GM19238 (cell line): ENCODE measurements at regions not wholly inside any gene's neighbourhood (a gene's known extent, or its start where the extent isn't known, plus 50 kb on each side); places are given as distances from the start of the nearest gene placed in this dataset.

ENCODE experiments used
- DNase-seq: peaks from one replicate; pipeline ENCODE4 v3.0.0; 2011; ENCODE audit warnings: low spot score; ENCODE audit not compliant: insufficient read length

DNA sequence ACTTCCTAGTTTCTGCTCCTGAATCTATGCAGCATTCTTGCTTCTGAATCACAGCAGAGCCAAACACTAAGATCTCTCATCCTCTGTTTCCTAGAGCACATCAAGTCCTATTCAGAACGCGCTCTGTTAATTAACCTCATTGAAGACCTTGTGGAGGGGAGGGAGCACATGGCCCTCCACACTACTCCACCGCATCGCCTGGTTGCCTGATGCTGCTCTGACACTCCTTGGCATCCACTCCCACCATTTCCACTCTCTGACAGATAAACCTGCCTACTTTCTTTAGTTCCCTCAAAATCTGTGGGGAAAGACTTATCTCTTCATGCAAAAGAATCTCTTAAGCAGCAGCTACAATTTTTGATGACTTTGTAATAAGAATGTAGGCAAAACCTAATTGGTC, 802.3 kb upstream of the GYPC start:
- DNase-seq: no peak

DNA sequence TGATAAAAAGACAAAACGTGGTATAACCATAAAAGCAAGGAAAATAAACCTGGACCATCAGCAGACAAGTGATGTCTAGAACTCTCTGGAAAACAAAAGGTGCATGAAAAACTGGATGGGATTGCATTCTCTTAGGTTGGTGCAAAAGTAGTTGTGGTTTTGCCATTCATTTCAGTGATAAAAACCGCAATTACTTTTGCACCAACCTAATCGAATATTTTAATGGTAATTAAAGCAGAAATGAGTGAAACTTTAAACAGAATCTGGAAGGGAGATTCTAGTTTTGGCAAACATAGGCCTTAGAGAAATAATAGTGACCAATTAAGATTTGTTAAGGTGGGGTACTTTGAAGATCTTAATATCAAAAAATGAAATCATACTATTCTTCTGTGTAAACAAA, 800.8 kb upstream of the GYPC start:
- no peak for DNase-seq

GRCh38 chr2:125857971-125858794, 797.8 kb upstream of the GYPC start:
- no peak for DNase-seq

DNA sequence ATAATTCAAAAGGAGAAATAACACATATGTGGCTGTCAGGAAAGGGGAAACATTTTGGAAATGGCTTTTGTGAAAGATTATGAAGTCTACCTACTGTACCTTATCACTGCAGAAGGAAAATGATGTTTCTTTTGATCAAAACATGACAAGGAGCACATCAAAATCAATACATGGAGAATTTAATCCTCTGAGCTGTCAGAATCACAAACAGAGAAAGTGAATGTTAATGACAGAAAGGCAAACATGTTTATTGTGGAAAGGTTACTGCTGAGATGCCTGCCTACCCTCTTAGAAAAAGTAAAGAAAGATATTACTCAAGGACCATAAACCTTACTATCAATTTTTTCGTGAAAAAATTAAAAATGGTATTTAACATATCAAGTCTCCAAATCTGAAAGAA, 794.5 kb upstream of the GYPC start:
- DNase-seq: no peak

DNA sequence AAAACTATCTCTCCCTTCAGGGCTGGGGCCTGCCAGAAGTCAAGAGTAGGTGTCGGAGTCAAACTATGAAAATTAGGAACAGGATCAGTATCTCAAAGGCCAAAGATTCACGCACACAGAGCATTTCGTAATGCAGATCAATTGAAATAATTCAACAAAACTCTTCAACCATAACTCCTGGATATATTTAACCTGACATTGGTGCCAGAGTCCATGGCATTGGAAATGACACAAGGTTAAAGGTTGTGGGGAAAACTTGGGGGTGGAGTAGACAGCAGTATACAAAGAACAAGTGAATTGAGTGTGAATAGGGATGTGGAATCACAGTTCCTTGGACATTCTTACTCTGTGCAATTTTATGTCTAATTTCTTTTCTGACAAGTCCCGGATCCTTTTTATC, 788.0 kb upstream of the GYPC start:
- DNase-seq: no peak

DNA sequence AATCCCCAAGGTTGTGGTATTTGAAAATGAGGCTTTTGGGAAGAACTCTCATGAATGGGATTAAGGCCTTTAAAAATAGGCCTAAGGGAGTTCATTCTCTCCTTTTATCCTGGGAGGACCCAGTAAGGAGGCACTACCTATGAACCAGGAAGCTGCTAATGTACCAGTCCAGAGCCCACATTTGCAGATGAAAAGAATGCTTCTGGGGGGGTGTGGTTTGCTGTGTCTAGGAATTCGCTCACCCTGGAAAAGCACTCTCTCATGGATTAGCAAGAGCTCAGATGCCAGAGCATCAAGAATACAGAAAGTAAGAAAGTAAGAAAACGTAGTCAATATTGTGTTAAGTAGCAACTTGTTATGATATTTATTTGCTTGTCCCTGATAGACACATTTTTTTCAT, 785.7 kb upstream of the GYPC start:
- no peak for DNase-seq

DNA sequence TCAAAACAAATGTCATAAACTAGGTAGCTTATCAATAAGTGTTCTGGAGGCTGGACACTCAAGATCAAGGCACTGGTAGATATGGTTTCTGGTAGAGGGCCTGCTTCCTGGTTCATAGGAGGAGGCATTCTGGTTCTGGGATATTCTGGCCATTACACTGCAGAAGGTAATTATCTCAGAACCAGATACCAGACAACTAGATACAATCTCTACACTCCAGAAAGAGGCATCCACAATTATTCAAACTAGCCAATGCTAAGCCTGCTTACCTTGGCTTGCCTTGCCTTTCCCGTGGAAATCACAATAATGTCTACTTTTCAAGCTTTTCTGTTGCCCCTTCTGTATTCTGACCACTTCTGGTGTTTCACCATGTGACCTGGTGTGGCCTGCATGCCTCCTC, 785.2 kb upstream of the GYPC start:
- no peak for DNase-seq

DNA sequence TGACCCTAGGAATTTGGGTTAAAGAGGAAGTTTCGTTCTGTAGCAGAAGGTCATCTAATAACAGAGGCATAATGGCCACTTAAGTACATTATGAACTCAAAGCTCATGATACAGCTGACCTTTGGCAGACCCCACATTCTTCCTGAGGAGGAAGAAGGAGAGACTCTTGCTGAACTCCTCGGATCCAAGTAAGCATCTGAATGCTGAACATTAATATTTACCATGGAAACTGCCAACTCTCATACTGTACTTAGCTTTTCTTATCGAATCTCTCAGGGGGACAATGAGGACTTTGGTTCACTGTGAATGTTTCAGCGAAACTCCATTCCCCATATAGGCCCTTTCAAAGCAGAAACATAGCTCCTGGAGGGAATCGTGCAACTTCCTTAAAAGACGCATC, 781.4 kb upstream of the GYPC start:
- no peak for DNase-seq

GRCh38 chr2:125885340-125885739, 770.6 kb upstream of the GYPC start:
- no peak for DNase-seq

- DNase-seq: no peak
These were observed 769.8 kb upstream of the GYPC start for GRCh38 chr2:125886153-125886552.

- no peak for DNase-seq
These were observed 754.7 kb upstream of the GYPC start for GRCh38 chr2:125901278-125901677.

DNA sequence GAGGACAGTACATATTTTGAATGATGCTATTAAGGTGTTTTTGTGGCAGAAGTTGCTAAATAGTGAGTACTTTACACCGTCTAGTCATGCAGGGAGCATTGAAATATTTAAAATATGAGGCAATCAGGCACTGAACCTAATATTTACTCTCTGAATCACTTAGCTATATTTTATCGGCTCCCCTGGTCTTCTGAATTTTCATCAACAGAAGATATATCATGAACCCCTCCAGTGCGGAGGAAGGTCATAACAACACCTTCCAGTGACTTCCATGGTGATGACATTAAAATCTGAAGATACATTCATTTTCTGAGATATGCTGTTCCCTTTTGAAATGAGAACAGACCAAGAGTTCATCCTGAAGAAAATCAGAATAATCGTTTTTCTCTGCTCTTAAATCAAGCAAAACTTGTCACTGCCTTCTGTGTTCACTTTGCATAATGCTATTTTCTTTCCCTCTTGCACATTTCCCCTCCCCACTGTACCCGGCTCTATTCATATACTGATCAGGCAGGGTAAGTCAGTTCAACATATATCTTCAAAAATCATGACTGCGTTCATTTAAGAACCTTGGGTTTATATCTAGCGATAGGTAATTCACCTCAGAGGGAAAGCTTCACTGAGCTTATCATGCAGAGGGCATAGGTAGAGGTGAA, 729.9 kb upstream of the GYPC start:
- DNase-seq: no peak

DNA sequence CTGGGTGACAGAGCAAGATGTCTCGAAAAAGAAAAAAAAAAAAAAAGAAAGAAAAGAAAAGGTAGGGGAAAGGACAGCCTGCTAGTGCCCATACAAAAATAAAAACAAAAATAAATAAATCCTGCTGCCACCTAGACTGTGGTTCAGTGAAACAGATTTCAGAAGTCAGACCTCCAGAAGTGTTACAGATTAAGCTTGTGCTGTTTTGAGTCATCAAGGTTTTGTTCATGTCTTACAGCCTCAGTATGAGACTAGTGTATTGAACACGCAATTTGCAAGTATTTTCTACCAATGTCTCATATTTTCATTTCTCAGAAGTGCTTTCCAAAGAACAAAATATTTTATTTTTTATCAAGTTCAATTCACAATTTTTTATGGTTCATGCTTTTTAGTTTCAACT, 720.4 kb upstream of the GYPC start:
- no peak for DNase-seq

DNA sequence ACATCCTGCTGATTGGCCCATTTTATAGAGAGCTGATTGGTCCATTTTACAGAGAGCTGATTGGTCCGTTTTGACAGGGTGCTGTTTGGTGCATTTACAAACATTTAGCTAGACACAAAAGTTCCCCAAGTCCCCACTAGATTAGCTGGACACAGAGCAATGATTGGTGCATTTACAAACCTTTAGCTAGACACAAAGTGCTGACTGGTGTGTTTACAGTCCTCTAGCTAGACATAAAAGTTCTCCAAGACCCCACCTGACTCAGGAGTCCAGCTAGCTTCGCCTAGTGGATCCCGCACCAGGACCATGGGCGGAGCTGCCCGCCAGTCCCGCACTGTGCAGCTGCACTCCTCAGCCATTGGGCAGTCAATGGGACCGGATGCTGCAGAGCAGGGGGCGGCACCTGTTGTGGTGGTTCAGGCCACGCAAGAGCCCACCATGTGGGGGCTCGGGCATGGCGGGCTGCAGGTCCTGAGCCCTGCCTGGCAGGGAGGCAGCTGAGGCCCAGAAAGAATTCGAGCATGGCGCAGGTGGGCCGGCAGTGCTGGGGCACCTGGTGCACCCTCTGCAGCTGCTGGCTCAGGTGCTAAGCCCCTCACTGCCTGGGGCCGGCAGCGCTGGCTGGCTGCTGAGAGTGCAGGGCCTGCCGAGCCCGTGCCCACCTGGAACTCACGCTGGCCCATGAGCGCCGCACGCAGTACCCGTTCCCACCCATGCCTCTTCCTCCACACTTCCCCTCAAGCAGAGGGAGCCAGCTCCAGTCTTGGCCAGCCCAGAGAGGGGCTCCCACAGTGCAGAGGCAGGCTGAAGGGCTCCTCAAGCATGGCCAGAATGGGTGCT, 713.2 kb upstream of the GYPC start:
- DNase-seq: no peak

DNA sequence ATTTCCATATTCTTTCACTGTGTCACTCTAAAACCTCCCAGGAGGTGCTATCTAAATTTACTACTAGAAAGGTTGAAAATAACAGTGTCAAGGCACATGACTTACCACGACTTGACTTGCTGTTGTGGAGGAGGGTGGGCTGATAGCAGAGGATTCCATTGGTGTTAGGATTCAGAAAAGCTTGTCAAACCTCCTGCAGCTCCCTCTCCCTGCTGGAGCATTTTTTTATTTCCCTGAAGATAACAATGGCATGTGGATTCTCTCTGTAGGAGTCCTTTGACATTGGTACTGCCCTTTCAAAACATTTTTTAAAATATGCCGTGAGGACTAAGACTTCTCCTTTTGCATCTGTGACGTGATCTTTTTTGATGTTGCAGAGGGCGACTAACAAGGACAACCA, 696.9 kb upstream of the GYPC start:
- DNase-seq: no peak

GRCh38 chr2:125961739-125962138, 694.2 kb upstream of the GYPC start:
- DNase-seq: no peak

GRCh38 chr2:125979886-125980285, 676.1 kb upstream of the GYPC start:
- DNase-seq: no peak

DNA sequence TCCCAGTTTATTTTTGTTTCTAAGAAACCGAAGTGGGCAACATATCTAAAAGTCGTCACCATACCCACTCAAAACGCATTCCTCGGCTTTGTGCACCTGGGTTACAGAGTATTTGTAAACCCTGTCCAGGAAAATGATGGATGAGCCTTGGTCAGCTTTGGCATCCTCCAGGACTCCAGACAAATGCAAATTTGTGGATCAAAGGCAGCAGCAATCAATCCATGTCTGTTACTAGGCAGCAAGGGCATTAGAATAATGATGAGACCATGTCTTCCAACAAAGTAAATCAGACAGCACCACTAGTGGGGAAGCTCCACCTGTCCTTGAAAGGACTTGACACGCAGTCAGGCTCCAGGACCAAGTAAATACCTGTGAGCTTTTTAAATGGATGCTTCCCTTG, 672.6 kb upstream of the GYPC start:
- no peak for DNase-seq

GRCh38 chr2:126029316-126029715, 626.6 kb upstream of the GYPC start:
- no peak for DNase-seq

DNA sequence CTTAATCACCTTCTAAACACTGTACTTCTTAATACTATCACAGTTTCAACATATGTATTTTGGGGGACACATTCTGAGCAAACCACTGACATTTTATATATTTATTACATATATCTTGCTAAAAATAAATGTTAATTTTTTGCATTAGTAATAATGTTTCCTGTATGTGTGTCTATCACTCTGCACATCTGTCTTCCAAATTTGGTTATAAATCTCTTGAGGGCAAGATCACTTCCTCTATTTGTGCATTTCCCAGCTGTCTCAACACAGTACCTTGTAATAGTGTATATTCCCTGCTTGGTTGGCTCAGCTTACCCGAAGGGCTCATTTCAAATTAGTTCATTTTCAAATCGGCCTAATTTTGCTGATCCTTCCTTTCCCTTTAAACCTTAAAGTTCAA, 617.1 kb upstream of the GYPC start:
- no peak for DNase-seq

- no peak for DNase-seq
These were observed 614.4 kb upstream of the GYPC start for GRCh38 chr2:126041391-126042047.

DNA sequence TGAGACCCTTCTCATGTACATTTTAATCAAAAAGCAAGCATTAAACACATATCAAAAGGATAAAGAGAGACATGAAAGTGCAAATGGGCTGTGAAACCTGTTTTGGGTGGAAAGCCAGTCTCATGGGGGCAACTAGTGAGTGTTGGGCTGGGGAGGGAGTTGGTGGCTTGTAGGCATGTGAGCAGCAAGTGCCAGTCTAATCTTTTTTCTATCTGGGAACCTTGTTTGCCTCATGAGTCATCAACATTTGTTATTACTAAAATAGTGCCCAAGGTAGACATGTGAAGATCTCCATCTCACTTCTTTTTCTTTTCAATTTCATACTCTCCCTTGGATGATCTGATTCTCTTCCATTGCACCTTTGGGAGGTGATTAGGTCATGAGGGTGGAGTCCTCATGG, 613.9 kb upstream of the GYPC start:
- DNase-seq: no peak
